SK-N-SH treated with all-trans-retinoic acid at 6 μM for 48 hours (cell line): ENCODE measurements at regions not wholly inside any gene's neighbourhood (a gene's known extent, or its start where the extent isn't known, plus 50 kb on each side); places are given as distances from the start of the nearest gene placed in this dataset.

Source experiments
- ARNTL ChIP-seq: fragments of 450-650 bp; formaldehyde crosslinking; IDR thresholded peaks from 2 replicates; pipeline ENCODE4 v1.5.0; 2020; ENCODE audit warnings: low read depth, mild to moderate bottlenecking, moderate library complexity, borderline replicate concordance
- BACH2 ChIP-seq: fragments of 250-450 bp; sonication (Bioruptor Pico); IDR thresholded peaks from 2 replicates; pipeline ENCODE4 v1.9.0; 2021; ENCODE audit warnings: mild to moderate bottlenecking, borderline replicate concordance
- CSDC2 ChIP-seq: fragments of 250-450 bp; sonication (Bioruptor Pico); IDR thresholded peaks from 2 replicates; pipeline ENCODE4 v1.5.0; 2020; ENCODE audit warnings: mild to moderate bottlenecking, moderate library complexity
- OSR1 ChIP-seq: fragments of 250-450 bp; sonication (Bioruptor Pico); IDR thresholded peaks from 2 replicates; pipeline ENCODE4 v1.8.0; 2022; ENCODE audit warnings: moderate library complexity, mild to moderate bottlenecking, inconsistent platforms
- PATZ1 ChIP-seq: fragments of 250-450 bp; sonication (Bioruptor Pico); IDR thresholded peaks from 2 replicates; pipeline ENCODE4 v1.8.0; 2020; ENCODE audit warnings: mild to moderate bottlenecking, moderate library complexity, borderline replicate concordance
- RARB ChIP-seq: fragments of 250-450 bp; sonication (Bioruptor Pico); IDR thresholded peaks from 2 replicates; pipeline ENCODE4 v1.8.0; 2021; ENCODE audit warnings: mild to moderate bottlenecking, moderate library complexity
- TOX ChIP-seq: fragments of 250-450 bp; sonication (Bioruptor Pico); IDR thresholded peaks from 2 replicates; pipeline ENCODE4 v1.8.0; 2021; ENCODE audit warnings: mild to moderate bottlenecking, moderate library complexity, borderline replicate concordance
- ZC3H10 ChIP-seq: fragments of 250-450 bp; sonication (Bioruptor Pico); IDR thresholded peaks from 2 replicates; pipeline ENCODE4 v1.5.1; 2021; ENCODE audit warnings: mild to moderate bottlenecking, moderate library complexity
- ZFP30 ChIP-seq: fragments of 450-650 bp; formaldehyde crosslinking; IDR thresholded peaks from 2 replicates; pipeline ENCODE4 v1.5.0; 2022; ENCODE audit warnings: mild to moderate bottlenecking, moderate library complexity
- ZNF565 ChIP-seq: fragments of 450-650 bp; formaldehyde crosslinking; conservative IDR thresholded peaks from 2 replicates; pipeline ENCODE4 v1.5.0; 2020; ENCODE audit warnings: low read depth, mild to moderate bottlenecking, moderate library complexity
- ZNF70 ChIP-seq: fragments of 450-650 bp; formaldehyde crosslinking; IDR thresholded peaks from 2 replicates; pipeline ENCODE4 v1.5.0; 2020; ENCODE audit warnings: mild to moderate bottlenecking, moderate library complexity
- TF ChIP-seq, protein P1 (sequence below): fragments of 250-450 bp; sonication (Bioruptor Pico); IDR thresholded peaks from 2 replicates; pipeline ENCODE4 v1.5.1; 2021; ENCODE audit warnings: mild to moderate bottlenecking, moderate library complexity

DNA sequence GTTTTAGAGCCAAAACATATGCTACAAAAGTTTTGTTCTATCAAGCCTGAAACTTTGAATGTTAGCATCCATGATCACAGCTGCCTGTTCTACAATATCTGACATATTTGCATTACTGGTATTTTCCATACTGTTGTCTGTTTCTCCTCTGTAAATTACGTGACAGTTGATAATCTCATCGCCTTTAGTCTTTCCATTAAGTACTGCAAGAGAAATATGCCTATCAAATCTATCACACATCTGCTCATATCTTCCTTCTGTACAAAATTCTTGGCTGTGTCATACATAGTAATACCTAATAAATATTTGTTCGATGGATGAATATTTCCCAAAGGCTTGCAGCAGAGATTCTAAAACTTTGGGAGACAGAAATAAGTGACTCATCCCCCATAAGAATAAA lies 717.3 kb downstream of the OTOL1 start:
- TF ChIP-seq ARNTL (CRISPR knock-in tag), result no peak
- TF ChIP-seq ZNF70 (CRISPR knock-in tag), result no peak
- no peak for TF ChIP-seq ZFP30
- no peak for TF ChIP-seq RARB (CRISPR knock-in tag)
- TF ChIP-seq CSDC2 (CRISPR knock-in tag), result no peak
- TF ChIP-seq TOX (CRISPR knock-in tag), result no peak
- TF ChIP-seq PATZ1, result no peak
- no peak for TF ChIP-seq ZNF565 (CRISPR knock-in tag)
- TF ChIP-seq, protein P1, sequence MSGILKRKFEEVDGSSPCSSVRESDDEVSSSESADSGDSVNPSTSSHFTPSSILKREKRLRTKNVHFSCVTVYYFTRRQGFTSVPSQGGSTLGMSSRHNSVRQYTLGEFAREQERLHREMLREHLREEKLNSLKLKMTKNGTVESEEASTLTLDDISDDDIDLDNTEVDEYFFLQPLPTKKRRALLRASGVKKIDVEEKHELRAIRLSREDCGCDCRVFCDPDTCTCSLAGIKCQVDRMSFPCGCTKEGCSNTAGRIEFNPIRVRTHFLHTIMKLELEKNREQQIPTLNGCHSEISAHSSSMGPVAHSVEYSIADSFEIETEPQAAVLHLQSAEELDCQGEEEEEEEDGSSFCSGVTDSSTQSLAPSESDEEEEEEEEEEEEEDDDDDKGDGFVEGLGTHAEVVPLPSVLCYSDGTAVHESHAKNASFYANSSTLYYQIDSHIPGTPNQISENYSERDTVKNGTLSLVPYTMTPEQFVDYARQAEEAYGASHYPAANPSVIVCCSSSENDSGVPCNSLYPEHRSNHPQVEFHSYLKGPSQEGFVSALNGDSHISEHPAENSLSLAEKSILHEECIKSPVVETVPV (CRISPR knock-in tag), result no peak
- TF ChIP-seq BACH2 (CRISPR knock-in tag), result no peak
- no peak for TF ChIP-seq ZC3H10
- no peak for TF ChIP-seq OSR1
